GM12874 (cell line): ENCODE measurements at regions not wholly inside any gene's neighbourhood (a gene's known extent, or its start where the extent isn't known, plus 50 kb on each side); places are given as distances from the start of the nearest gene placed in this dataset.

Experiments used
- CTCF ChIP-seq: IDR thresholded peaks from 2 replicates; pipeline ENCODE4 v1.5.1; 2011; ENCODE audit warnings: low read depth, mild to moderate bottlenecking, control low read depth, low read length, moderate library complexity; ENCODE audit not compliant: insufficient read depth

DNA sequence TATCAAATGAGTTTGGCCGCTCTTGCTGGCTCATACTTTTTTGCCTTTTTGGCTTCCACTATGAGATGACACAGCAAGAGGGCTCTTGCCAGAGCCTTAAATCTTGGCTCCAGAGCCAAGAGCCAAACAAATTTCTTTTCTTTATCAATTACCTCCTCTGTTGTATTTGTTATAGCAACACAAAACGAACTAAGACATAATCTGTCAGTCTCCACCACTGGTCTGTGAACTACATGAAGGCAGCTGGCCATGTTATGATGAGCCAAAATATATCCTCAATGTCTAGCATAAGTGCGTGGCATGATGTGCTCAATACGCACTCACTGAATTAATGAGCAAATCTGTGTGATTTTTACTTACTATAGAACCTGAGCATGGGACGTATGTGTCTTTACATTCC lies 220.0 kb upstream of the ZNF217 start:
- no peak for TF ChIP-seq CTCF

- no peak for TF ChIP-seq CTCF
Measured at GRCh38 chr20:53811577-53811976, 217.9 kb upstream of the ZNF217 start.

- TF ChIP-seq CTCF: no peak
Measured at GRCh38 chr20:53810661-53811355, 217.2 kb upstream of the ZNF217 start.

GRCh38 chr20:53809728-53810365 lies 216.2 kb upstream of the ZNF217 start:
- TF ChIP-seq CTCF: no peak

DNA sequence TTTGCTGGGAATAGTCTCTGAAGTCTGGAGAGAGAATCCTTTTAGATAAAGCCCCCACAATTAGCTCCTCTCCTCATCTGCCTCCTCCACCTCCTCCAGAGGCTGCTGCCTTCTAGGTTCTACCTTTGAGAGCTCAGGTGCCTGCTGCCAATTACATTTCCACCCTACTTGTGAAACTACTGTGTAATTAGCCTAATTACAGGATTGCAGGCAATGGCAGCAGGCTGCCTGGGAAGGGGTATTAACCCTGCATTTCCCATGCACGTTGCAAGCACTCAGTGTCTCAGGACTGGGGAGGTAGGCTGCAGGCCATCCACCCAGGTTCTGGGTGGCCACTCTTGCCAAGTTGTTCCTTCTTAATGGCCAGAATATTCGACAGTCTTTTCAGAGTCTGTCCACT lies 215.6 kb upstream of the ZNF217 start:
- no peak for TF ChIP-seq CTCF

DNA sequence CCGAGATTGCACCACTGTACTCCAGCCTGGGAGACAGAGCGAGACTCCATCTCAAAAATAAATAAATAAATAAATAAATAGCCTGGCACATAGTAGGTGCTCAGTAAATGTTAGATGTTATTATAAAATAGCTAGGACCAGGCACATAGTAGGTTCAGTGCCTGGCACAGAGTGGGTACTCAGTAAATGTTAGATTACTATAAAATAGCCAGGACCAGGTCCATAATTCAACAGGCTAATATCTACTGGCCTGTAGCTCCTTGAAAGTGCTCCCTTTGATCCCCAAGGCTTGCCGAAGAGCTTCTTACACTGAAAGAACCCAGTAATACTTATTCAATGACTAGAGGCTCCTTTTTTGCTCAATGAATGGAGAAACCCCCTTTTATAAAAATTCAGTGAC lies 215.1 kb upstream of the ZNF217 start:
- no peak for TF ChIP-seq CTCF

DNA sequence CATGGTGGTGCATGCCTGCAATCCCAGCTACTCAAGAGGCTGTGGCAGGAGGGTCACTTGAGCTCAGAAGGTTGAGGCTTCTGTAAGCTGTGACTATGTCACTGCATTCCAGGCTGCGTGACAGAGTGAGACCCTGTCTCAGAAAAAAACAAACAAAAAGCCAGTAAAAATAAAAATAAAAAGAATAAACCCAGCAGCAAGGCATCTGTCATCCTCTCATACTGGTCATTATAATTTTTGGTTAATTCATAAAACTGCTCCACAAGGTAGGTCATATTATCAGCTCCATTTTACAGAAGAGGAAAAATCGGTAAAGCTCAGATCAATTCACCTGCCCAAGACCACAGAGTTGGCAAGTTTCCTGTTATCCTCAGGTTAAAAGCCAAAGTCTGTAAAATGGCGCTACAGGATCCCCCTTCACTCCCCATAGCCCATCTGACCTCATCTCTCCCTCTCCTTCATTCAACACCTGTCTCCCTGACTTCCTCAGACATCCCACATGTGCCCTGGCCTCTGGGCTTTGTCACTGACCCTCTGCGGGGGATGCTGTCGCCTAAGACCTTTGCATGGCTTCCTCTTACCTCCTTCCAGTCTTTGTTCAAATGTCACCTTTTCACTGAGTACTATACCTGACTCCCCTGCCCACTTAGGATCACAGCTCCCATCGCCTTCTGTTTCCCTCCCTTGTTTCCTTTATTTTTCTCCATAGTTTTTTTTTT lies 213.2 kb upstream of the ZNF217 start:
- no peak for TF ChIP-seq CTCF
